ENCODE measurements at regions not wholly inside any gene's neighbourhood (a gene's known extent, or its start where the extent isn't known, plus 50 kb on each side); places are given as distances from the start of the nearest gene placed in this dataset.
"Not testable (repeated sequence)": the region's sequence is repeated elsewhere in the genome, so short reads cannot be mapped to it uniquely, and the experiment has no call there.

DNA sequence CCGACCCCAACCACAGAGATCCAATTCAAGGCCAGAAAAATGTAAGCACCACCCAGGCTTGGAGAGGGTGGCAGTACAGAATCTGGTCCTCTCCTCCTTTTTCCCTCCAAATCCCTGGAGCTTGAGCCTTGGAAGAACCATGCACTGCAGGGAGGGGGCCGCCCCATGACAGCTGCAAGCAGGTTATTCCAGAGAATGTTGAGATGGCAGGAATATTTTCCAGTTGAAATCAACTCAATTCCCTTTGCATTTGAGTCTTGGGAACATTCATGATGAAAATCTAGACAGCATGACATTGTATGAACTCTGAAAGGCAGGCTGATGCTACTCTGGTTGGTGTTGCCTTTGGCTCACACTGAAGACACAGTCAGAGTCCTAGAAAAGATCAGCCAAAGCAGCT is 386.6 kb upstream of the FGF16 start:
- TF ChIP-seq, protein P1, sequence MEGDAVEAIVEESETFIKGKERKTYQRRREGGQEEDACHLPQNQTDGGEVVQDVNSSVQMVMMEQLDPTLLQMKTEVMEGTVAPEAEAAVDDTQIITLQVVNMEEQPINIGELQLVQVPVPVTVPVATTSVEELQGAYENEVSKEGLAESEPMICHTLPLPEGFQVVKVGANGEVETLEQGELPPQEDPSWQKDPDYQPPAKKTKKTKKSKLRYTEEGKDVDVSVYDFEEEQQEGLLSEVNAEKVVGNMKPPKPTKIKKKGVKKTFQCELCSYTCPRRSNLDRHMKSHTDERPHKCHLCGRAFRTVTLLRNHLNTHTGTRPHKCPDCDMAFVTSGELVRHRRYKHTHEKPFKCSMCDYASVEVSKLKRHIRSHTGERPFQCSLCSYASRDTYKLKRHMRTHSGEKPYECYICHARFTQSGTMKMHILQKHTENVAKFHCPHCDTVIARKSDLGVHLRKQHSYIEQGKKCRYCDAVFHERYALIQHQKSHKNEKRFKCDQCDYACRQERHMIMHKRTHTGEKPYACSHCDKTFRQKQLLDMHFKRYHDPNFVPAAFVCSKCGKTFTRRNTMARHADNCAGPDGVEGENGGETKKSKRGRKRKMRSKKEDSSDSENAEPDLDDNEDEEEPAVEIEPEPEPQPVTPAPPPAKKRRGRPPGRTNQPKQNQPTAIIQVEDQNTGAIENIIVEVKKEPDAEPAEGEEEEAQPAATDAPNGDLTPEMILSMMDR (IDR thresholded peaks at IDR 0.05; ENCODE audit: borderline replicate concordance, insufficient read depth, low read depth, low read length), result no peak

DNA sequence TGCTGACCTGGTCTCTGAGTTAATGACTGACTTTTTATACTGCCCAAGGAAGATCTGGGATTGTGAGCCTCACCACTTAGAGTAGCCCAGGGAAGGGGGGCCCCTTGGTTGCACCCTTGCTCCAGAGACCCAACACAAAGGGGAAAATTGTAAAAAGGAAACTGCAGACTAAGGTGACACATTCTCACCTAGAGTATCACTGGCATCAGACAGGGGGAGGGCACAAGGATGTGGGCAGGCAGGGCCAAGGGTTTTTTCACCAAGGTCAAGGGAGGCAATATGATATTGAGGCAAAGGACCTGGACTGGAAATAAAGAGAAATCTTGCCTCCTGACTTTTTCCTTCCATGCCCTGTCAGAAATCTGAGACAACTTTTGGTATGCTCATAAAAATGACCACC is 386.2 kb upstream of the FGF16 start:
- TF ChIP-seq, protein P1 (IDR thresholded peaks at IDR 0.05; ENCODE audit: borderline replicate concordance, insufficient read depth, low read depth, low read length), result no peak

More for the DNA sequence above, 386.6 kb upstream of the FGF16 start:
- H3K4me3 ChIP-seq (ENCODE audit: low read depth, low read length), result no peak overlapping the region

DNA sequence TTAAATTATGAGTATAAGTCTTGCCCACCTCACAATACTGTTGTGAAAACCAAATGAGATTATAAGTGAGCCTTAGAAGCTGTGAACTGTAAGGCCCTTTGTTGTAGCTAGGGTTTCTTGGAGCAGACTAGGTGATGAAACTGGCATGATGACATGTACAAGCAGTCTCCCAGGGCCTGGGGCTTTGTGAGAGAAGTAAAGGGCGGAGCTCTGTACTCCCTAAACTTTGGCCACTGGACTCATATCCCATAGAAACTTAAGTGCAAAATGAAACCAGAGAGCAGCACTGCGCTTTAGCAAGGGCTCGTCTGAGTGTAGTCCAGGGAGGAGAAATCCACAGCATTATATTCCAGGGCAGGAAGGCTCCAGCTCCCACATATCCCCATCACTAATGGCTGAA is 385.6 kb upstream of the FGF16 start:
- H3K4me3 ChIP-seq (ENCODE audit: low read depth, low read length), result no peak overlapping the region
- TF ChIP-seq, protein P1 (IDR thresholded peaks at IDR 0.05; ENCODE audit: borderline replicate concordance, insufficient read depth, low read depth, low read length), result no peak

More for the DNA sequence above, 386.2 kb upstream of the FGF16 start:
- H3K4me3 ChIP-seq (ENCODE audit: low read depth, low read length), result no peak overlapping the region

DNA sequence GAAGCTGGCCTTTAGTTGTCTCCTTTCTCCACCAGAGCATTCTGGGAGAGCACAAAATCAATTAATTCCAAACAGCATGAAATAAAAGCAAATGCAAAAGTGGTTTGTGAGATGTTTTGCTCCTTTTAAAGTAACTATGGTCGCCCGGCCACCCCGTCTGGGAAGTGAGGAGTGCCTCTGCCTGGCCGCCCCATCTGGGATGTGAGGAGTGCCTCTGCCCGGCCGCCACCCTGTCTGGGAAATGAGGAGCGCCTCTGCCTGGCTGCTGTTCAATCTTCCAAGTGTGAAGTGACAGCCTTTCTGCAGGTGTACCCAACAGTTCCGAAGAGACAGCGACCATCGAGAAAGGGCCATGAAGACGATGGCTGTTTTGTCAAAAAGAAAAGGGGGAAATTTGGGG is 381.3 kb upstream of the FGF16 start:
- TF ChIP-seq, protein P1 (IDR thresholded peaks at IDR 0.05; ENCODE audit: borderline replicate concordance, insufficient read depth, low read depth, low read length), result no peak
- no peak overlapping the region for H3K4me3 ChIP-seq (ENCODE audit: low read depth, low read length)

DNA sequence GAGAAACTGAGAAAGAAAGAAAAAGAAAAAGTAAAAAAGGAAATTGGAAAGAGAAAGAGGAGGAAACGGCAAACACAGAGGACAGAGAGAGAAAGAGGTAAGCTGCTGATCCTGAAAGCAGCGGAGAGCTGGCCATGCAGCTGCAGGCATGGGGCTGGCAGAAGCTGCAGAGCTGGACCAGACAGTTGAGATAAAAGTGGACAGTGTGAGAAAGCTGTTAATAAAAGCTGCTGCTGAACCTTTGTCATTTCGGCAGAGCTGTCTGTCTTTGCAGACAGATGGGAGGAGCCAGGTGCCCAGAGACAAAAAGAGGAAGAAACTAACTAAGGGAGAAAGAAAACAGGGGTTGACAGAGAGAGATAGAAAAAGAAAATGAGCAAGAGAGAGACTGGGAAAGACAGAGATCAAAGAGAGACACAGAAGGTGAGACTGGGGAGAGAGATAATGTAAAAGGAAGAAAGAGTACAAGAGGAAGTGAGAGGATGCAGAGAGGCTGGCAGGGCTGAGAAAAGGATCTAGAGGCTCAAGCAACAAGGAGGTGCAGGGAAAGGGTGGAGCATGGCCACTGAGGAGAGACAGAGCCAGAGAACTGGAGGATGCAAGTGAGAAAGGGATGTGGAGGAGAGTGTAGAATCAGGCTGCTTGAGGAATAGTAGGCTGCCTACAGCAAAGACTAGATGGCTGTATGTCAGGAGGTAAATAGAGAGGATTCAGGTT is 376.8 kb upstream of the FGF16 start:
- TF ChIP-seq, protein P1 (IDR thresholded peaks at IDR 0.05; ENCODE audit: borderline replicate concordance, insufficient read depth, low read depth, low read length), result no peak
- no peak overlapping the region for H3K4me3 ChIP-seq (ENCODE audit: low read depth, low read length)

DNA sequence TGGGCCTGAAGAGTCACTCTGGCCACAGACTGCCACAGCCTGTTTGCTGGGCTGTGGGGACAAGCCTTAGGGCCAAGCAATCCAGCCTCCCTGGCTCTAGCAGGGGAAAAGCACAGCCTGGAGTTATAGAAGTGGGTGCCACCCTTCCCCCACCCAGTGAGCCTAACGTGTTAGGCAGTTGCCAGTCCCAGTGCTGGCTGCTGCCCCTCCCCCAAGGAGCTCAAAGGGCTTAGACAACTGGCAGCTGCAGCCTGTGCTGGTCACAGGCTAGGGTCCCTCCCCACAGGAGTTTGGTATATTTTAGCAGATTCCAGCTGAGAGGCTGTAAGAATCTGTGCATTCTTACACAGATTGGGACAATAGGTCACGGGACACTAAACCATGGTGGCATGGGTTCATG is 370.3 kb upstream of the FGF16 start:
- TF ChIP-seq, protein P1 (IDR thresholded peaks at IDR 0.05; ENCODE audit: borderline replicate concordance, insufficient read depth, low read depth, low read length), result no peak
- H3K4me3 ChIP-seq (ENCODE audit: low read depth, low read length), result no peak overlapping the region

DNA sequence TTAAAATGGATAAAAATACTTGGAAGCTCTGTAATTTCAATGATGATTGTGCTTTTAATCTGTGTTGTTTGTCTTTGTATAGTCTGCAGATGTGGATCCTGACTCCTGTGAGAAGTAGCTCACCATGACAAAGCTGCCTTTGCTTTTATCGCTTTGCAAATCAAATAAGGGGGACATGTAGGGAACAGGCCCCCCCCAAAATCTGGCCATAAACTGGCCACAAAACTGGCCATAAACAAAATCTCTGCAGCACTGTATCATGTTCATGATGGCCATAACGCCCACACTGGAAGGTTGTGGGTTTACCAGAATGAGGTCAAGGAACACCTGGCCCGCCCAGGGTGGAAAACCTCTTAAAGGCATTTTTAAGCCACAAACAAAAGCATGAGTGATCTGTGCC is 366.0 kb upstream of the FGF16 start:
- H3K4me3 ChIP-seq (ENCODE audit: low read depth, low read length), result not testable (repeated sequence)
